IMR-90 (cell line): ENCODE measurements at regions not wholly inside any gene's neighbourhood (a gene's known extent, or its start where the extent isn't known, plus 50 kb on each side); places are given as distances from the start of the nearest gene placed in this dataset.

Experiments
- ATAC-seq: fragments of 200-7000 bp; cut with Tn5 transposase; 2 replicates; pipeline ENCODE4 v1.9.1; 2020; ENCODE audit warnings: low read depth, mild to moderate bottlenecking, moderate library complexity
- BruUV-seq: library from RNA; stranded (reverse); fragments of 400-500 nt; replicated peaks from 2 replicates; lab custom pipeline; 2021; lab: Mats Ljungman, UMichigan
- CTCF ChIA-PET: fragments of 300-600 bp; formaldehyde crosslinking; extraction: SDS; loops from one replicate; lab custom pipeline; 2021; ENCODE audit warnings: antibody characterized with exemption; lab: Yijun Ruan, JAX
- POLR2A ChIA-PET: fragments of 300-600 bp; sonication (Branson Sonifier 250); formaldehyde crosslinking; loops from one replicate; lab custom pipeline; 2022; ENCODE audit warnings: antibody characterized with exemption; ENCODE audit not compliant: unreplicated experiment; lab: Charles Lee
- DNase-seq: peaks from one replicate; pipeline ENCODE4 v3.0.0; 2013
- H2AFZ ChIP-seq: replicated peaks from 2 replicates; pipeline ENCODE3; 2013; ENCODE audit warnings: low read length, mild to moderate bottlenecking; ENCODE audit not compliant: poor library complexity
- H2AK5ac ChIP-seq: 2 replicates; pipeline ENCODE4 v1.6.1; 2013; ENCODE audit warnings: low read depth, low read length, inconsistent platforms
- H2AK9ac ChIP-seq: replicated peaks from 2 replicates; pipeline ENCODE3; 2013; ENCODE audit warnings: mild to moderate bottlenecking, low read depth, low read length, moderate library complexity; ENCODE audit not compliant: poor library complexity
- H2BK120ac ChIP-seq: 2 replicates; pipeline ENCODE4 v1.6.1; 2013; ENCODE audit warnings: low read depth, low read length, inconsistent platforms
- H2BK15ac ChIP-seq: 3 replicates; pipeline ENCODE4 v1.6.1; 2013; ENCODE audit warnings: low read depth, low read length, inconsistent platforms
- H2BK20ac ChIP-seq: 2 replicates; pipeline ENCODE4 v1.6.1; 2013; ENCODE audit warnings: low read depth, mild to moderate bottlenecking, inconsistent platforms, low read length, moderate library complexity
- H2BK5ac ChIP-seq: 2 replicates; pipeline ENCODE4 v1.6.1; 2013; ENCODE audit warnings: mild to moderate bottlenecking, low read depth, low read length, inconsistent platforms; ENCODE audit not compliant: poor library complexity, severe bottlenecking
- H3K14ac ChIP-seq: replicated peaks from 2 replicates; pipeline ENCODE4 v1.6.1; 2013; ENCODE audit warnings: low read depth, low read length, inconsistent platforms
- H3K18ac ChIP-seq: 2 replicates; pipeline ENCODE4 v1.6.1; 2013; ENCODE audit warnings: low read depth, low read length, control low read depth
- H3K23ac ChIP-seq: 2 replicates; pipeline ENCODE4 v1.6.1; 2013; ENCODE audit warnings: low read depth, low read length, inconsistent platforms
- H3K27ac ChIP-seq: 2 replicates; pipeline ENCODE4 v1.5.1; 2013; ENCODE audit warnings: mild to moderate bottlenecking, control low read depth, low read length; ENCODE audit not compliant: insufficient read depth
- H3K27me3 ChIP-seq: 2 replicates; pipeline ENCODE4 v1.6.1; 2013; ENCODE audit warnings: low read length; ENCODE audit not compliant: control insufficient read depth, insufficient read depth
- H3K36me3 ChIP-seq: 2 replicates; pipeline ENCODE4 v1.6.1; 2013; ENCODE audit warnings: low read length, mixed read lengths; ENCODE audit not compliant: control insufficient read depth, insufficient read depth
- H3K4ac ChIP-seq: 2 replicates; pipeline ENCODE4 v1.6.1; 2013; ENCODE audit warnings: low read depth, low read length, inconsistent platforms
- H3K4me1 ChIP-seq: 2 replicates; pipeline ENCODE4 v1.6.1; 2013; ENCODE audit warnings: low read length, mixed read lengths; ENCODE audit not compliant: control insufficient read depth, insufficient read depth
- H3K4me2 ChIP-seq: 2 replicates; pipeline ENCODE4 v1.6.1; 2013; ENCODE audit warnings: low read depth, mild to moderate bottlenecking, control low read depth, low read length, moderate library complexity
- H3K4me3 ChIP-seq: 2 replicates; pipeline ENCODE4 v1.5.1; 2013; ENCODE audit warnings: low read depth, mild to moderate bottlenecking, control low read depth, low read length, moderate library complexity; ENCODE audit not compliant: insufficient read depth
- H3K56ac ChIP-seq: 2 replicates; pipeline ENCODE4 v1.6.1; 2013; ENCODE audit warnings: low read length, inconsistent platforms; ENCODE audit not compliant: insufficient read depth; ENCODE audit errors: extremely low read depth
- H3K79me1 ChIP-seq, 2 experiments: 2 replicates each; pipeline ENCODE4 v1.6.1; 2013; ENCODE audit warnings: low read length in 2 of 2, inconsistent platforms in 1 of 2, low read depth in 1 of 2
- H3K9ac ChIP-seq: 2 replicates; pipeline ENCODE4 v1.6.1; 2013; ENCODE audit warnings: low read depth, low read length, control low read depth
- H3K9me1 ChIP-seq: 2 replicates; pipeline ENCODE4 v1.6.1; 2013; ENCODE audit warnings: low read length, inconsistent platforms; ENCODE audit not compliant: insufficient read depth
- H3K9me3 ChIP-seq: 2 replicates; pipeline ENCODE4 v1.6.1; 2013; ENCODE audit warnings: low read length; ENCODE audit not compliant: control insufficient read depth, insufficient read depth
- H4K20me1 ChIP-seq: 2 replicates; pipeline ENCODE4 v1.6.1; 2013; ENCODE audit warnings: low read length, inconsistent platforms; ENCODE audit not compliant: insufficient read depth
- H4K5ac ChIP-seq: 2 replicates; pipeline ENCODE4 v1.6.1; 2013; ENCODE audit warnings: mild to moderate bottlenecking, low read depth, low read length, control low read depth
- H4K8ac ChIP-seq, 2 experiments: 2 replicates each; pipeline ENCODE4 v1.6.1; 2013; ENCODE audit warnings: low read depth in 2 of 2, low read length in 2 of 2, control low read depth in 1 of 2, inconsistent platforms in 1 of 2
- H4K91ac ChIP-seq: 2 replicates; pipeline ENCODE4 v1.6.1; 2013; ENCODE audit warnings: low read depth, low read length, inconsistent platforms; ENCODE audit not compliant: insufficient read depth
- MAZ ChIP-seq: IDR thresholded peaks from 2 replicates; pipeline ENCODE4 v1.6.1; 2012; ENCODE audit warnings: low read depth, mild to moderate bottlenecking, low read length, improper control_type of control experiment, moderate library complexity, borderline replicate concordance
- MXI1 ChIP-seq: IDR thresholded peaks from 2 replicates; pipeline ENCODE4 v1.6.1; 2012; ENCODE audit warnings: low read depth, mild to moderate bottlenecking, low read length, moderate library complexity, borderline replicate concordance
- SMC3 ChIP-seq: fragments of 150-350 bp; IDR thresholded peaks from 2 replicates; pipeline ENCODE4 v1.6.1; 2016; ENCODE audit warnings: low read depth, mild to moderate bottlenecking, antibody characterized with exemption, low read length, moderate library complexity
- dilution Hi-C: fragments of 300-500 bp; cut with HindIII; formaldehyde crosslinking; loops from one replicate; pipeline ENCODE4 v1.14.3; 2018; ENCODE audit warnings: low sequenced_read_pairs; ENCODE audit not compliant: unreplicated experiment
- in situ Hi-C: fragments of 300-500 bp; cut with MboI; formaldehyde crosslinking; loops from 3 replicates; pipeline ENCODE4 v1.14.3; 2019; ENCODE audit warnings: low sequenced_read_pairs, inconsistent platforms, mixed read lengths
- intact Hi-C: fragments of 100-400 bp; cut with micrococcal nuclease; formaldehyde crosslinking; loops from 2 replicates; pipeline ENCODE4 v1.10.0; 2022

DNA sequence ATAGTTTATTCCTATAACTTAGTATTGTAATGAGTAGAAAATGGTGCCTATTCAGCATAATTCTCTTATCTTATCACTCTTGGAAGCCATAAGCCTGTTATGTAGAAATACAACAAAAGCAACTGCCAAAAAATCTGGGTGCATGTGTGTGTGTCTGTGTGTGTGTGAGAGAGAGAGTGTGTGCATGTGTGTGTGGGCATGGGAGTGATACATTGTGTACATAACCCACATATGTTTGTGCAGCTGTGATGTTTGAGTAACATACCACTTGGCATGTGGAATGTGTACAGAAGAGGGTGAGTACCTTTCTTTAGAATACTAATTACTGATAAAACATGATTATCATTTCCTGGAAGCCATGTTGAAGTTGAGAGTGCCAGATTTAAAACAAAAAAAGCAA is 642.3 kb upstream of the SYT4 start:
- Histone ChIP-seq H3K4ac (no peak overlapping the region), H4K91ac (no peak overlapping the region), H2AK5ac (no peak overlapping the region), H2BK120ac (no peak overlapping the region), H2BK20ac (no peak overlapping the region), H2AK9ac (no peak overlapping the region), H2BK15ac (no peak overlapping the region), H3K27ac (no peak overlapping the region), H3K23ac (no peak overlapping the region), H3K9ac (no peak overlapping the region), H2BK5ac (no peak overlapping the region), H3K27me3 (no peaks in the 10 kb centered on the region), H3K9me3 (no peaks in the 10 kb centered on the region), H3K4me2 (no peak overlapping the region), H3K9me1 (no peaks in the 10 kb centered on the region), H4K5ac (no peak overlapping the region), H3K18ac (no peak overlapping the region), H4K20me1 (no peaks in the 10 kb centered on the region), H3K14ac (no peak overlapping the region), H4K8ac (no peak overlapping the region), H3K79me1 (no peaks in the 10 kb centered on the region), H3K56ac (no peak overlapping the region), H3K36me3 (no peaks in the 10 kb centered on the region), H3K4me1 (no peaks in the 10 kb centered on the region), H2AFZ (no peak overlapping the region), H3K4me3 (no peak overlapping the region)
- dilution Hi-C loops (no loop called here), in situ Hi-C loops (no loop called here), intact Hi-C loops (no loop called here)
- TF ChIP-seq MAZ (no peak), SMC3 (no peak), MXI1 (no peak)
- ChIA-PET POLR2A (no interaction called here), CTCF (interaction anchor here (0.6 kb wide), 1 partner anchor 355 kb away, joined by 4 read pairs; no protein-coding TSS in a partner anchor)
- DNase-seq (no peak), ATAC-seq (no peak)
- BruUV-seq: no TSS peak
